ENCODE measurements at regions not wholly inside any gene's neighbourhood (a gene's known extent, or its start where the extent isn't known, plus 50 kb on each side); places are given as distances from the start of the nearest gene placed in this dataset.
"Not testable (repeated sequence)": the region's sequence is repeated elsewhere in the genome, so short reads cannot be mapped to it uniquely, and the experiment has no call there.

- Mint-ChIP-seq H3K27ac (no peak overlapping the region), H3K36me3 (no peaks in the 10 kb centered on the region), H3K9me3 (peaks cover 4% of the 10 kb centered on the region), H3K4me1 (no peaks in the 10 kb centered on the region), H3K27me3 (no peaks in the 10 kb centered on the region), H3K4me3 (no peak overlapping the region)
- CTCF ChIA-PET: no interaction called here
- no peak for DNase-seq
Measured at GRCh38 chrX:30008031-30008430, 207.3 kb upstream of the MAGEB2 start.

- H3K27me3 Mint-ChIP-seq: no peaks in the 10 kb centered on the region
- H3K9me3 Mint-ChIP-seq: peaks cover 4% of the 10 kb centered on the region
- H3K4me3 Mint-ChIP-seq: no peak overlapping the region
- H3K36me3 Mint-ChIP-seq: no peaks in the 10 kb centered on the region
- CTCF ChIA-PET: no interaction called here
- DNase-seq: no peak
- H3K4me1 Mint-ChIP-seq: no peaks in the 10 kb centered on the region
- H3K27ac Mint-ChIP-seq: no peak overlapping the region
Measured at GRCh38 chrX:30010471-30010870, 204.9 kb upstream of the MAGEB2 start.

GRCh38 chrX:30015440-30015839 lies 199.9 kb upstream of the MAGEB2 start:
- CTCF ChIA-PET: no interaction called here
- Mint-ChIP-seq H3K27ac (no peak overlapping the region), H3K27me3 (no peaks in the 10 kb centered on the region), H3K4me1 (no peaks in the 10 kb centered on the region), H3K9me3 (peaks cover 2% of the 10 kb centered on the region), H3K4me3 (no peak overlapping the region), H3K36me3 (no peaks in the 10 kb centered on the region)
- DNase-seq: no peak

- CTCF ChIA-PET: no interaction called here
- Mint-ChIP-seq H3K4me1 (no peaks in the 10 kb centered on the region), H3K4me3 (no peak overlapping the region), H3K27me3 (no peaks in the 10 kb centered on the region), H3K9me3 (no peaks in the 10 kb centered on the region), H3K36me3 (no peaks in the 10 kb centered on the region), H3K27ac (no peak overlapping the region)
- no peak for DNase-seq
Measured at GRCh38 chrX:30027636-30028035, 187.7 kb upstream of the MAGEB2 start.

- H3K36me3 Mint-ChIP-seq, H3K4me1 Mint-ChIP-seq, DNase-seq, H3K4me3 Mint-ChIP-seq, H3K27ac Mint-ChIP-seq, H3K9me3 Mint-ChIP-seq, CTCF ChIA-PET, H3K27me3 Mint-ChIP-seq: not testable (repeated sequence)
Measured at GRCh38 chrX:30036406-30036805, 179.0 kb upstream of the MAGEB2 start.

- no peaks in the 10 kb centered on the region for H3K27me3 Mint-ChIP-seq
- CTCF ChIA-PET: no interaction called here
- no peaks in the 10 kb centered on the region for H3K36me3 Mint-ChIP-seq
- no peak overlapping the region for H3K27ac Mint-ChIP-seq
- H3K4me3 Mint-ChIP-seq: no peak overlapping the region
- peaks cover 3% of the 10 kb centered on the region for H3K9me3 Mint-ChIP-seq
- no peak for DNase-seq
- H3K4me1 Mint-ChIP-seq: no peaks in the 10 kb centered on the region
Measured at GRCh38 chrX:30039768-30040167, 175.6 kb upstream of the MAGEB2 start.

GRCh38 chrX:30060718-30061117 lies 154.6 kb upstream of the MAGEB2 start:
- no peak for DNase-seq
- no peak overlapping the region for H3K27ac Mint-ChIP-seq
- H3K4me3 Mint-ChIP-seq: no peak overlapping the region
- no peaks in the 10 kb centered on the region for H3K4me1 Mint-ChIP-seq
- H3K27me3 Mint-ChIP-seq: no peaks in the 10 kb centered on the region
- H3K36me3 Mint-ChIP-seq: no peaks in the 10 kb centered on the region
- no peaks in the 10 kb centered on the region for H3K9me3 Mint-ChIP-seq
- CTCF ChIA-PET: no interaction called here

GRCh38 chrX:30065226-30065625 lies 150.1 kb upstream of the MAGEB2 start:
- H3K36me3 Mint-ChIP-seq: no peaks in the 10 kb centered on the region
- no peaks in the 10 kb centered on the region for H3K4me1 Mint-ChIP-seq
- no peak overlapping the region for H3K27ac Mint-ChIP-seq
- H3K27me3 Mint-ChIP-seq: no peaks in the 10 kb centered on the region
- CTCF ChIA-PET: no interaction called here
- no peak overlapping the region for H3K4me3 Mint-ChIP-seq
- DNase-seq: no peak
- peaks cover 2% of the 10 kb centered on the region for H3K9me3 Mint-ChIP-seq

- DNase-seq: no peak
- CTCF ChIA-PET: no interaction called here
- Mint-ChIP-seq H3K27me3 (no peaks in the 10 kb centered on the region), H3K4me1 (no peaks in the 10 kb centered on the region), H3K27ac (no peak overlapping the region), H3K36me3 (no peaks in the 10 kb centered on the region), H3K4me3 (no peak overlapping the region), H3K9me3 (peaks cover 2% of the 10 kb centered on the region)
Measured at GRCh38 chrX:30067677-30068076, 147.7 kb upstream of the MAGEB2 start.

- DNase-seq: no peak
- CTCF ChIA-PET: no interaction called here
- Mint-ChIP-seq H3K4me3 (no peak overlapping the region), H3K9me3 (no peaks in the 10 kb centered on the region), H3K27me3 (no peaks in the 10 kb centered on the region), H3K4me1 (no peaks in the 10 kb centered on the region), H3K36me3 (no peaks in the 10 kb centered on the region), H3K27ac (no peak overlapping the region)
Measured at GRCh38 chrX:30085571-30085970, 129.8 kb upstream of the MAGEB2 start.

- H3K36me3 Mint-ChIP-seq: no peaks in the 10 kb centered on the region
- no peaks in the 10 kb centered on the region for H3K9me3 Mint-ChIP-seq
- CTCF ChIA-PET: no interaction called here
- no peak overlapping the region for H3K27ac Mint-ChIP-seq
- H3K4me3 Mint-ChIP-seq: no peak overlapping the region
- H3K27me3 Mint-ChIP-seq: no peaks in the 10 kb centered on the region
- H3K4me1 Mint-ChIP-seq: no peaks in the 10 kb centered on the region
- DNase-seq: no peak
Measured at GRCh38 chrX:30111431-30111830, 103.9 kb upstream of the MAGEB2 start.

GRCh38 chrX:30141966-30142365 lies 73.4 kb upstream of the MAGEB2 start:
- Mint-ChIP-seq H3K4me1 (no peaks in the 10 kb centered on the region), H3K27ac (no peak overlapping the region), H3K4me3 (no peak overlapping the region), H3K27me3 (no peaks in the 10 kb centered on the region), H3K9me3 (no peaks in the 10 kb centered on the region), H3K36me3 (no peaks in the 10 kb centered on the region)
- no peak for DNase-seq
- CTCF ChIA-PET: interaction anchor here (0.7 kb wide), 2 partner anchors 147 to 811 kb away, joined by 3 to 4 read pairs; no protein-coding TSS in a partner anchor

GRCh38 chrX:30144221-30144620 lies 71.1 kb upstream of the MAGEB2 start:
- H3K4me1 Mint-ChIP-seq: no peaks in the 10 kb centered on the region
- H3K4me3 Mint-ChIP-seq: no peak overlapping the region
- no peak overlapping the region for H3K27ac Mint-ChIP-seq
- DNase-seq: no peak
- H3K36me3 Mint-ChIP-seq: no peaks in the 10 kb centered on the region
- H3K9me3 Mint-ChIP-seq: no peaks in the 10 kb centered on the region
- H3K27me3 Mint-ChIP-seq: no peaks in the 10 kb centered on the region
- CTCF ChIA-PET: no interaction called here

- CTCF ChIA-PET: no interaction called here
- Mint-ChIP-seq H3K9me3 (no peaks in the 10 kb centered on the region), H3K4me1 (no peaks in the 10 kb centered on the region), H3K27me3 (no peaks in the 10 kb centered on the region), H3K27ac (no peak overlapping the region), H3K4me3 (no peak overlapping the region), H3K36me3 (no peaks in the 10 kb centered on the region)
- DNase-seq: no peak
Measured at GRCh38 chrX:30144971-30145731, 70.2 kb upstream of the MAGEB2 start.

- no peak for DNase-seq
- CTCF ChIA-PET: no interaction called here
- H3K36me3 Mint-ChIP-seq: no peaks in the 10 kb centered on the region
- H3K4me1 Mint-ChIP-seq: no peaks in the 10 kb centered on the region
- H3K27ac Mint-ChIP-seq: no peak overlapping the region
- no peak overlapping the region for H3K4me3 Mint-ChIP-seq
- no peaks in the 10 kb centered on the region for H3K9me3 Mint-ChIP-seq
- H3K27me3 Mint-ChIP-seq: no peaks in the 10 kb centered on the region
Measured at GRCh38 chrX:30147996-30148643, 67.2 kb upstream of the MAGEB2 start.

Measured in activated naive CD4-positive, alpha-beta T cell treated with anti-CD3 and anti-CD28 coated beads, Interleukin-2, amount 10 ng/mL, durations not matched to agents 7 days and 5 days (primary cell).